K562 (cell line): ENCODE measurements at regions not wholly inside any gene's neighbourhood (a gene's known extent, or its start where the extent isn't known, plus 50 kb on each side); places are given as distances from the start of the nearest gene placed in this dataset.

ENCODE experiments used
- ATAC-seq: fragments of 200-7000 bp; cut with Tn5 transposase; 3 replicates; pipeline ENCODE4 v1.9.1; 2020; ENCODE audit warnings: moderate library complexity
- BruUV-seq: library from RNA; stranded (reverse); fragments of 400-500 nt; replicated peaks from 2 replicates; lab custom pipeline; 2021; lab: Mats Ljungman, UMichigan
- CTCF ChIA-PET: fragments of 300-600 bp; formaldehyde crosslinking; extraction: SDS; loops from one replicate; lab custom pipeline; 2021; ENCODE audit warnings: low intra/inter-chr PET ratio; lab: Yijun Ruan, JAX
- POLR2A ChIA-PET: fragments of 300-600, 350-650 bp; sonication (Branson Sonifier 250); formaldehyde crosslinking; extraction: SDS; loops from one replicate; lab custom pipeline; 2021; ENCODE audit warnings: antibody characterized with exemption, inconsistent platforms; lab: Yijun Ruan, JAX
- DNase-seq, 4 experiments: peaks; one replicate each; pipeline versions ENCODE4 v3.0.0 to v3.0.0-alpha.2; 2011 to 2018; ENCODE audit warnings: low spot score in 3 of 4, mixed read lengths in 3 of 4; ENCODE audit errors: extremely low read depth in 1 of 4
- FAIRE-seq: peaks from 2 replicates; lab custom pipeline; 2011; peaks lifted over from hg19 to GRCh38; lab: Jason Lieb, UNC
- H2AFZ ChIP-seq: 2 replicates; pipeline ENCODE4 v1.6.0; 2011; ENCODE audit warnings: low read depth, low read length, control low read depth, inconsistent platforms
- H3K27ac ChIP-seq: fragments of 200-600 bp; 3 replicates; pipeline ENCODE4 v1.8.0; 2011; ENCODE audit warnings: low read depth, mild to moderate bottlenecking, control low read depth, inconsistent platforms, low read length, moderate library complexity, mixed read lengths; ENCODE audit errors: extremely low read depth
- H3K27me3 ChIP-seq, 2 experiments: fragments of 300-600 bp in 1 of 2; 2 replicates in 1 of 2; 3 replicates in 1 of 2; pipeline versions ENCODE4 v1.6.0 to v1.8.0; 2011; ENCODE audit warnings: inconsistent platforms in 2 of 2, low read length in 2 of 2, mild to moderate bottlenecking in 1 of 2, mixed read lengths in 1 of 2, moderate library complexity in 1 of 2; ENCODE audit not compliant: control insufficient read depth in 2 of 2, insufficient read depth in 2 of 2
- H3K36me3 ChIP-seq: fragments of 300-600 bp; 3 replicates; pipeline ENCODE4 v1.8.0; 2011; ENCODE audit warnings: mild to moderate bottlenecking, low read length, inconsistent platforms; ENCODE audit not compliant: control insufficient read depth, insufficient read depth
- H3K4me1 ChIP-seq, 2 experiments: fragments of 200-600 bp in 1 of 2; replicated peaks in 1 of 2; 2 replicates in 1 of 2; 3 replicates in 1 of 2; pipeline versions ENCODE4 v1.5.1 to v1.8.0; 2011; ENCODE audit warnings: inconsistent platforms in 2 of 2, low read length in 2 of 2, mild to moderate bottlenecking in 1 of 2, mixed read lengths in 1 of 2, moderate library complexity in 1 of 2; ENCODE audit not compliant: control insufficient read depth in 2 of 2, insufficient read depth in 2 of 2
- H3K4me2 ChIP-seq: 2 replicates; pipeline ENCODE4 v1.6.1; 2011; ENCODE audit warnings: low read length, control low read depth, inconsistent platforms, mixed read lengths; ENCODE audit not compliant: insufficient read depth
- H3K4me3 ChIP-seq: fragments of 200-600 bp; sonication (generic), shearing (Covaris generic); 2 replicates; pipeline ENCODE4 v1.5.1; 2016; ENCODE audit warnings: control low read depth, inconsistent platforms
- H3K79me2 ChIP-seq: fragments of 200-600 bp; 3 replicates; pipeline ENCODE4 v1.8.0; 2011; ENCODE audit warnings: low read length, inconsistent platforms; ENCODE audit not compliant: control insufficient read depth, insufficient read depth
- H3K9ac ChIP-seq, 2 experiments: 2 replicates each; pipeline versions ENCODE4 v1.6.0 to v1.6.1; 2011; ENCODE audit warnings: low read depth in 2 of 2, low read length in 2 of 2, control low read depth in 1 of 2, inconsistent platforms in 1 of 2, mild to moderate bottlenecking in 1 of 2, mixed read lengths in 1 of 2; ENCODE audit not compliant: insufficient read depth in 1 of 2
- H3K9me1 ChIP-seq: one replicate; pipeline ENCODE4 v1.6.0; 2011; ENCODE audit warnings: inconsistent platforms, mild to moderate bottlenecking, low read length, moderate library complexity; ENCODE audit not compliant: control insufficient read depth, insufficient read depth
- H3K9me3 ChIP-seq: replicated peaks from 2 replicates; pipeline ENCODE4 v1.5.1; 2011; ENCODE audit warnings: low read depth, low read length, inconsistent platforms; ENCODE audit not compliant: control insufficient read depth, insufficient read depth
- H4K20me1 ChIP-seq: replicated peaks from 2 replicates; pipeline ENCODE4 v1.6.1; 2011; ENCODE audit warnings: low read length, inconsistent platforms, mixed read lengths; ENCODE audit not compliant: control insufficient read depth, insufficient read depth
- CHD1 ChIP-seq: fragments of 200-600 bp; sonication (generic); IDR thresholded peaks from one replicate; pipeline ENCODE4 v1.6.1; 2012; ENCODE audit warnings: mild to moderate bottlenecking, moderate library complexity, low read length, inconsistent platforms
- CTCF ChIP-seq, 3 experiments: IDR thresholded peaks in 2 of 3; conservative IDR thresholded peaks in 1 of 3; 2 replicates each; pipeline ENCODE4 v1.5.1; 2011 to 2012; ENCODE audit warnings: low read length in 3 of 3, mild to moderate bottlenecking in 3 of 3, control low read depth in 2 of 3, improper control_type of control experiment in 1 of 3, inconsistent platforms in 1 of 3, low read depth in 1 of 3, mixed read lengths in 1 of 3, moderate library complexity in 1 of 3; ENCODE audit not compliant: insufficient read depth in 2 of 3
- MCM3 ChIP-seq: fragments of 450-650 bp; IDR thresholded peaks from 2 replicates; pipeline ENCODE4 v1.6.1; 2016
- NCOA6 ChIP-seq: fragments of 450-650 bp; IDR thresholded peaks from 2 replicates; pipeline ENCODE4 v1.6.1; 2017; ENCODE audit warnings: mild to moderate bottlenecking
- NKRF ChIP-seq: fragments of 450-650 bp; IDR thresholded peaks from 2 replicates; pipeline ENCODE4 v1.6.1; 2016; ENCODE audit warnings: borderline replicate concordance
- NRF1 ChIP-seq, 2 experiments: fragments of 450-650 bp; IDR thresholded peaks in 1 of 2; conservative IDR thresholded peaks in 1 of 2; 2 replicates each; pipeline ENCODE4 v1.6.1; 2014; ENCODE audit warnings: mild to moderate bottlenecking in 2 of 2
- RBM15 ChIP-seq: fragments of 200-400 bp; formaldehyde crosslinking; IDR thresholded peaks from 2 replicates; pipeline ENCODE4 v1.6.1; 2018; ENCODE audit warnings: mild to moderate bottlenecking, low read length, moderate library complexity; ENCODE audit not compliant: insufficient read depth
- RBM25 ChIP-seq: fragments of 200-400 bp; formaldehyde crosslinking; IDR thresholded peaks from 2 replicates; pipeline ENCODE4 v1.6.1; 2018; ENCODE audit warnings: low read length, low read depth, moderate library complexity; ENCODE audit not compliant: severe bottlenecking
- SAFB2 ChIP-seq: fragments of 200-400 bp; formaldehyde crosslinking; IDR thresholded peaks from 2 replicates; pipeline ENCODE4 v1.6.1; 2018; ENCODE audit warnings: borderline replicate concordance, low read length, low read depth, moderate library complexity; ENCODE audit not compliant: severe bottlenecking
- ZBTB1 ChIP-seq: sonication (generic); formaldehyde crosslinking; IDR thresholded peaks from 2 replicates; pipeline ENCODE4 v1.8.1; 2023; ENCODE audit warnings: missing genetic modification reagents, low read depth, mild to moderate bottlenecking, borderline replicate concordance
- WGBS: fragments of 100-300 bp; shearing (Covaris generic); methylation state at CpG from one replicate; pipeline ENCODE4 v1.1.6; 2016; ENCODE audit warnings: low coverage, mixed read lengths; ENCODE audit not compliant: insufficient coverage; ENCODE audit errors: missing lambda C conversion rate; 5-methylcytosine and 5-hydroxymethylcytosine counted together
- in situ Hi-C: fragments of 300-500 bp; cut with MboI; formaldehyde crosslinking; loops from 4 replicates; pipeline ENCODE4 v1.15.0; 2018; ENCODE audit warnings: inconsistent platforms, mixed read lengths
- intact Hi-C: fragments of 100-400 bp; cut with micrococcal nuclease; formaldehyde crosslinking; loops from 2 replicates; pipeline ENCODE4 v1.14.2; 2022

GRCh38 chr7:57198801-57199200, 66.6 kb upstream of the ZNF479 start:
- Histone ChIP-seq H3K36me3 (no peaks in the 10 kb centered on the region), H3K27me3 (no peaks in the 10 kb centered on the region), H3K4me3 (no peak overlapping the region), H3K4me2 (no peak overlapping the region), H3K27ac (no peak overlapping the region), H3K9me1 (no peaks in the 10 kb centered on the region), H3K4me1 (peaks cover 0 to 5% of the 10 kb centered on the region in 2 experiments; a peak in 2 of 5 replicates), H3K9me3 (no peaks in the 10 kb centered on the region), H3K9ac (no peak overlapping the region), H2AFZ (no peak overlapping the region), H4K20me1 (no peaks in the 10 kb centered on the region), H3K79me2 (no peaks in the 10 kb centered on the region)
- 2% methylated on average over 8 of the region's 9 CpGs for WGBS
- CTCF ChIA-PET = no interaction called here
- 0 out of 4 replicates have a peak, but pooled peaks of 1 of the 2 experiments have one; percentile 22 for TF ChIP-seq NRF1 (conservative IDR thresholded peaks at IDR 0.05 in 1 of 2, IDR thresholded peaks at IDR 0.05 in 1 of 2)
- no peak for TF ChIP-seq ZBTB1 (CRISPR knock-in tag)
- TF ChIP-seq SAFB2 = no peak
- TF ChIP-seq RBM25 = no peak
- FAIRE-seq (no peak), ATAC-seq (no peak), DNase-seq (no peak)
- intact Hi-C loops = no loop called here
- BruUV-seq = no TSS peak
- POLR2A ChIA-PET = no interaction called here
- in situ Hi-C loops = no loop called here

GRCh38 chr7:57199252-57199651, 67.0 kb upstream of the ZNF479 start:
- Histone ChIP-seq H3K79me2 (no peaks in the 10 kb centered on the region), H3K27me3 (no peaks in the 10 kb centered on the region), H3K36me3 (no peaks in the 10 kb centered on the region), H3K4me1 (peaks cover 0 to 5% of the 10 kb centered on the region in 2 experiments; a peak in 2 of 5 replicates), H3K27ac (no peak overlapping the region), H3K9me1 (no peaks in the 10 kb centered on the region), H3K4me2 (no peak overlapping the region), H3K9ac (no peak overlapping the region), H3K4me3 (no peak overlapping the region), H3K9me3 (no peaks in the 10 kb centered on the region), H4K20me1 (no peaks in the 10 kb centered on the region), H2AFZ (no peak overlapping the region)
- in situ Hi-C loops (no loop called here), intact Hi-C loops (no loop called here)
- ChIA-PET POLR2A (no interaction called here), CTCF (no interaction called here)
- no TSS peak for BruUV-seq
- no peak for FAIRE-seq
- TF ChIP-seq CHD1 = no peak
- TF ChIP-seq NKRF = no peak
- no peak for TF ChIP-seq CTCF (IDR thresholded peaks at IDR 0.05 in 2 of 3, conservative IDR thresholded peaks at IDR 0.05 in 1 of 3; ENCODE audit: insufficient read depth in 2 of 3, low read depth in 1 of 3, low read length in 3 of 3)
- TF ChIP-seq MCM3 = no peak
- TF ChIP-seq RBM15 = no peak
- no peak for TF ChIP-seq NCOA6
- no peak for DNase-seq
- WGBS = 6% methylated on average over 7 of the region's 7 CpGs
- ATAC-seq = no peak
